ENCODE measurements at regions not wholly inside any gene's neighbourhood (a gene's known extent, or its start where the extent isn't known, plus 50 kb on each side); places are given as distances from the start of the nearest gene placed in this dataset.

GRCh38 chr2:146161256-146161882, 1641.5 kb upstream of the ZEB2 start:
- CTCF ChIA-PET = no interaction called here
- Mint-ChIP-seq H3K4me1 (ENCODE audit: insufficient read depth, unreplicated experiment) (no peaks in the 10 kb centered on the region), H3K27ac (ENCODE audit: low read depth, unreplicated experiment) (no peak overlapping the region), H3K9me3 (ENCODE audit: unreplicated experiment) (no peaks in the 10 kb centered on the region), H3K36me3 (ENCODE audit: insufficient read depth, unreplicated experiment) (no peaks in the 10 kb centered on the region), H3K4me3 (ENCODE audit: unreplicated experiment) (no peak overlapping the region), H3K27me3 (ENCODE audit: insufficient read depth, unreplicated experiment) (no peaks in the 10 kb centered on the region)
- TF ChIP-seq CTCF (IDR thresholded peaks at IDR 0.05; ENCODE audit: unreplicated experiment) = no peak
- POLR2A ChIA-PET = no interaction called here
- DNase-seq (ENCODE audit: unreplicated experiment) = no peak
- intact Hi-C loops (cut with micrococcal nuclease) = no loop called here
- BruUV-seq (replicated peaks) = no TSS peak

GRCh38 chr2:146158072-146158674, 1638.3 kb upstream of the ZEB2 start:
- POLR2A ChIA-PET = no interaction called here
- Mint-ChIP-seq H3K36me3 (ENCODE audit: insufficient read depth, unreplicated experiment) (no peaks in the 10 kb centered on the region), H3K9me3 (ENCODE audit: unreplicated experiment) (no peaks in the 10 kb centered on the region), H3K4me3 (ENCODE audit: unreplicated experiment) (no peak overlapping the region), H3K4me1 (ENCODE audit: insufficient read depth, unreplicated experiment) (no peaks in the 10 kb centered on the region), H3K27ac (ENCODE audit: low read depth, unreplicated experiment) (no peak overlapping the region), H3K27me3 (ENCODE audit: insufficient read depth, unreplicated experiment) (no peaks in the 10 kb centered on the region)
- intact Hi-C loops (cut with micrococcal nuclease) = no loop called here
- no peak for TF ChIP-seq CTCF (IDR thresholded peaks at IDR 0.05; ENCODE audit: unreplicated experiment)
- CTCF ChIA-PET = no interaction called here
- BruUV-seq (replicated peaks) = no TSS peak
- no peak for DNase-seq (ENCODE audit: unreplicated experiment)

- ChIA-PET POLR2A (interaction anchor here (0.9 kb wide), 1 partner anchor 16 kb away, joined by 3 read pairs; no protein-coding TSS in a partner anchor), CTCF (no interaction called here)
- Mint-ChIP-seq H3K4me1 (ENCODE audit: insufficient read depth, unreplicated experiment) (no peaks in the 10 kb centered on the region), H3K27ac (ENCODE audit: low read depth, unreplicated experiment) (no peak overlapping the region), H3K36me3 (ENCODE audit: insufficient read depth, unreplicated experiment) (peaks cover 6% of the 10 kb centered on the region), H3K27me3 (ENCODE audit: insufficient read depth, unreplicated experiment) (no peaks in the 10 kb centered on the region), H3K4me3 (ENCODE audit: unreplicated experiment) (no peak overlapping the region), H3K9me3 (ENCODE audit: unreplicated experiment) (no peaks in the 10 kb centered on the region)
- no peak for TF ChIP-seq CTCF (IDR thresholded peaks at IDR 0.05; ENCODE audit: unreplicated experiment)
- DNase-seq (ENCODE audit: unreplicated experiment) = no peak
- intact Hi-C loops (cut with micrococcal nuclease) = no loop called here
- no TSS peak for BruUV-seq (replicated peaks)
Measured at GRCh38 chr2:146147448-146148012, 1627.6 kb upstream of the ZEB2 start.

- H3K27ac Mint-ChIP-seq (ENCODE audit: low read depth, unreplicated experiment) = no peak overlapping the region
- POLR2A ChIA-PET = no interaction called here
- no TSS peak for BruUV-seq (replicated peaks)
- peak; percentile 40 for DNase-seq (ENCODE audit: unreplicated experiment)
- H3K27me3 Mint-ChIP-seq (ENCODE audit: insufficient read depth, unreplicated experiment) = no peaks in the 10 kb centered on the region
- no peak overlapping the region for H3K4me3 Mint-ChIP-seq (ENCODE audit: unreplicated experiment)
- TF ChIP-seq CTCF (IDR thresholded peaks at IDR 0.05; ENCODE audit: unreplicated experiment) = no peak
- no peaks in the 10 kb centered on the region for H3K4me1 Mint-ChIP-seq (ENCODE audit: insufficient read depth, unreplicated experiment)
- CTCF ChIA-PET = interaction anchor here (1.4 kb wide), 1 partner anchor 56 kb away, joined by 3 read pairs; no protein-coding TSS in a partner anchor
- peaks cover 6% of the 10 kb centered on the region for H3K36me3 Mint-ChIP-seq (ENCODE audit: insufficient read depth, unreplicated experiment)
- H3K9me3 Mint-ChIP-seq (ENCODE audit: unreplicated experiment) = no peaks in the 10 kb centered on the region
- intact Hi-C loops (cut with micrococcal nuclease) = no loop called here
Measured at GRCh38 chr2:146143971-146144370, 1624.1 kb upstream of the ZEB2 start.

All from MCF 10A (cell line).